ENCODE measurements at regions not wholly inside any gene's neighbourhood (a gene's known extent, or its start where the extent isn't known, plus 50 kb on each side); places are given as distances from the start of the nearest gene placed in this dataset.
A peak's percentile ranks its signal among the peaks of the same experiment; 100 is the strongest.

- TF ChIP-seq ZBTB49 (CRISPR knock-in tag; IDR thresholded peaks at IDR 0.05; ENCODE audit: borderline replicate concordance) = no peak
- TF ChIP-seq THAP7 (CRISPR knock-in tag; IDR thresholded peaks at IDR 0.05) = no peak
- TF ChIP-seq NFIX (CRISPR knock-in tag; IDR thresholded peaks at IDR 0.05; ENCODE audit: low read depth) = no peak
- TF ChIP-seq TCF15 (CRISPR knock-in tag; IDR thresholded peaks at IDR 0.05) = no peak
- peak; percentile 36; the same call in 1 of the 2 replicates for TF ChIP-seq NFXL1 (CRISPR knock-in tag; IDR thresholded peaks at IDR 0.05)
- TF ChIP-seq PCBP1 (IDR thresholded peaks at IDR 0.05; ENCODE audit: low read depth, low read length, poor library complexity, severe bottlenecking) = no peak
- no peak for TF ChIP-seq FOXA1 (IDR thresholded peaks at IDR 0.05; ENCODE audit: borderline replicate concordance)
- TF ChIP-seq ETS1 (conservative IDR thresholded peaks at IDR 0.05; ENCODE audit: control insufficient read depth, low read depth, low read length) = no peak
- TF ChIP-seq ZNF589 (CRISPR knock-in tag; IDR thresholded peaks at IDR 0.05; ENCODE audit: low read depth) = no peak
- no peak for TF ChIP-seq HIVEP1 (CRISPR knock-in tag; IDR thresholded peaks at IDR 0.05)
- 0 out of 2 replicates have a peak, but pooled peaks have one; percentile 11 for TF ChIP-seq ETV1 (tag; conservative IDR thresholded peaks at IDR 0.05; ENCODE audit: low read depth)
These were observed 236.3 kb upstream of the NWD2 start (continued) for GRCh38 chr4:37008199-37008598.
